ENCODE measurements at regions not wholly inside any gene's neighbourhood (a gene's known extent, or its start where the extent isn't known, plus 50 kb on each side); places are given as distances from the start of the nearest gene placed in this dataset.
"Not testable (repeated sequence)": the region's sequence is repeated elsewhere in the genome, so short reads cannot be mapped to it uniquely, and the experiment has no call there.

DNA sequence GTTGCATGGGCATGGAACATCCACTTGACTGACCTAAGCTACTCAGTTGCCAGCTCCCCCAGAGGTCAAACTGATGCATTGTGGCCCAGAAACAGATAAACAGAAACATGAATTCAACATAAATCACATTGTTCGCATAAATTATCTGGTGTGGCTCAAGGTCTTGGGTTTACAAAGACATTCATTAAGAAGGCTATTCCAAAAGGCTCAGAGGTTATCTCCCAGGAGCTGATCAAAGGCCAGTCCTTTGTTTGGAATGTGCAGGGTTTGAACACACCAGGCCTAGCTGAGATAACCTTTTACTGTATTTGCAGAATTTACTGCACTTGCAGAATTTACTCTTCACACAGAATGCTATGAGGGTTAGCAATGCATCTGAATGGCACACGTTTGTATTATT is 96.4 kb upstream of the DCD start:
- Mint-ChIP-seq H3K27me3 (no peaks in the 10 kb centered on the region), H3K4me1 (ENCODE audit: low read depth) (peaks cover 52% of the 10 kb centered on the region), H3K4me3 (no peak overlapping the region), H3K27ac (no peak overlapping the region), H3K9me3 (no peaks in the 10 kb centered on the region), H3K36me3 (no peaks in the 10 kb centered on the region)
- intact Hi-C loops (cut with micrococcal nuclease): no loop called here
- POLR2A ChIA-PET: no interaction called here
- CTCF ChIA-PET: interaction anchor here (1.1 to 2.6 kb wide), 6 partner anchors 20 to 328 kb away, joined by 4 to 9 read pairs (median 6); no protein-coding TSS in a partner anchor
- no peak for DNase-seq

DNA sequence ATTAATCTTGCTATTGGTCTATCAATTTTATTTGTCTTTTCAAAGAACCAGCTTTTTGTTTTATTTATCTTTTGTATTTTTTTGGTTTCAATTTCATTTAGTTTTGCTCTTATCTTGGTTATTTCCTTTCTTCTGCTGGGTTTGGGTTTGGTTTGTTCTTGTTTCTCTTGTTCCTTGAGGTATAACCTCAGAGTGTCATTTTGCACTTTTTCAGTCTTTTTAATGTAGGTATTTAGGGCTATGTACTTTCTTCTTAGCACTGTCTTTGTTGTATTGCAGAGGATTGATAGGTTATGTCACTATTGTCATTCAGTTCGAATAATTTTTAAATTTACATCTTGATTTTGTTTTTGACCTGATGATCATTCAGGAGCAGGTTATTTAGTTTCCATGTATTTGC is 92.7 kb upstream of the DCD start:
- H3K4me1 Mint-ChIP-seq (ENCODE audit: low read depth): peaks cover 67% of the 10 kb centered on the region
- intact Hi-C loops (cut with micrococcal nuclease): no loop called here
- no peak for DNase-seq
- peaks cover 11% of the 10 kb centered on the region for H3K9me3 Mint-ChIP-seq
- H3K27ac Mint-ChIP-seq: peak overlapping the region; percentile 16
- POLR2A ChIA-PET: no interaction called here
- no peaks in the 10 kb centered on the region for H3K27me3 Mint-ChIP-seq
- no peak overlapping the region for H3K4me3 Mint-ChIP-seq
- peaks cover 4% of the 10 kb centered on the region for H3K36me3 Mint-ChIP-seq
- CTCF ChIA-PET: interaction anchor here (1.5 to 2.8 kb wide), 2 partner anchors 9 to 40 kb away, joined by 5 to 18 read pairs; no protein-coding TSS in a partner anchor

DNA sequence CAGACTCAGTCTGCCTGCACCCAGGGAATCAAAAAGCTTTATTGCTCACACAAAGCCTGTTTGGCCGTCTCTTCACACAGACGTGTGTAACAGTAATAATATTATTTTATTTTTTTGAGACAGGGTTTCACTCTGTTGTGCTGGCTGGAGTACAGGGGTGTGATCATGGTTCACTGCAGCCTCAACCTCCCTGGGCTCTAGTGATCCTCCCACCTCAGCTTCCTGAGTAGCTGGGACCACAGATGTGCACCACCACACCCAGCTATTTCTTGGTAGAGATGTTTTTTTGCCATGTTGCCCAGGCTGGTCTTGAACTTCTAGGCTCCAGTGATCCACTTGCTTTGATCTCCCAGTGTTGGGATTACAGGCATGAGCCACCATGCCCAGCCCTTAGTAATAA is 88.4 kb upstream of the DCD start:
- POLR2A ChIA-PET: no interaction called here
- peaks cover 4% of the 10 kb centered on the region for H3K36me3 Mint-ChIP-seq
- CTCF ChIA-PET: interaction anchor here (3.4 to 3.8 kb wide), 2 partner anchors 12 to 13 kb away, joined by 18 read pairs; no protein-coding TSS in a partner anchor
- H3K27ac Mint-ChIP-seq: no peak overlapping the region
- intact Hi-C loops (cut with micrococcal nuclease): no loop called here
- no peak overlapping the region for H3K4me3 Mint-ChIP-seq
- DNase-seq: no peak
- peaks cover 45% of the 10 kb centered on the region for H3K4me1 Mint-ChIP-seq (ENCODE audit: low read depth)
- no peaks in the 10 kb centered on the region for H3K27me3 Mint-ChIP-seq
- H3K9me3 Mint-ChIP-seq: peaks cover 11% of the 10 kb centered on the region

DNA sequence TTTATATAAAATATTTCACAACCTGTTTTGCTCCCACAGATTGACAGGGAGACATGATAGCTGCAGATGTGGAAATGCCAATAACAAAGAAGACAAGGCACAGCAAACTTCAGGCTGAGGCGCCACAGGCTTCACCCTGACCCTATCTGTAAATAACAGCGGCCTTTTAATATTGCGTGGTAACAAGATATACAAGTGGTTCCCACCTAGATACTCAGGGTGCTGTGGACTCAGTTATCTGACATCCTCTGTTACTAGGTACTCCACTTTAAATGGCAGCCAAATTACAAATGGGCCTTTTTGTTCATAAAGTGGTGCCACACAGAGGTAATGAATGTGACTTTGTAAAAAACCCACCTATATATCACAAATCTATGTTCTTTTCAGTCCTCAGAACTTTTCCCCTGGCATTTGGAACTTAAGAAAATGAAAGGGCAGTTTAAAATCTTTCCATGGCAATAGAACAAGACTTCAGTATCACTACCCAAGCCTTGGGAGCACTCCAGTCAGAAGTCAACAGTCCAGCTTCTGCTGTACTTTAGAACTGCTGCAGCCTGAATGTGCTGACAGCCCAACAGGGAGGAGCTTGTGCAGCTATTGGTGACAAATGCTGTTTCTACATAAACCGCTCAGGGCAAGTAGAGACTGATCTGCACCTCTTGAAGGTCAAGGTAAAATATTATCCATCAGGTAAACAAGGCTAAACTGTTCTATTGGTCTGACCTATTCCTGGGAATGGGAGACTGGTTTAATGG is 86.2 kb upstream of the DCD start:
- Mint-ChIP-seq H3K36me3 (peaks cover 4% of the 10 kb centered on the region), H3K27ac (no peak overlapping the region), H3K4me1 (ENCODE audit: low read depth) (peaks cover 25% of the 10 kb centered on the region), H3K27me3 (no peaks in the 10 kb centered on the region), H3K9me3 (peaks cover 11% of the 10 kb centered on the region), H3K4me3 (no peak overlapping the region)
- intact Hi-C loops (cut with micrococcal nuclease): no loop called here
- no peak for DNase-seq
- POLR2A ChIA-PET: no interaction called here
- CTCF ChIA-PET: interaction anchor here (0.7 to 3.8 kb wide), 5 partner anchors 9 to 259 kb away, joined by 4 to 18 read pairs (median 9); no protein-coding TSS in a partner anchor

GRCh38 chr12:54725233-54725843 is 77.2 kb upstream of the DCD start:
- peaks cover 2% of the 10 kb centered on the region for H3K27me3 Mint-ChIP-seq
- ChIA-PET POLR2A (no interaction called here), CTCF (interaction anchor here (0.6 to 2.0 kb wide), 20 partner anchors 10 to 354 kb away, joined by 3 to 23 read pairs (median 6); no protein-coding TSS in a partner anchor)
- DNase-seq: no peak
- peaks cover 17% of the 10 kb centered on the region for H3K4me1 Mint-ChIP-seq (ENCODE audit: low read depth)
- H3K9me3 Mint-ChIP-seq: no peaks in the 10 kb centered on the region
- no peak overlapping the region for H3K27ac Mint-ChIP-seq
- intact Hi-C loops (cut with micrococcal nuclease): no loop called here
- H3K4me3 Mint-ChIP-seq: no peak overlapping the region
- no peaks in the 10 kb centered on the region for H3K36me3 Mint-ChIP-seq

GRCh38 chr12:54723379-54724256 is 75.5 kb upstream of the DCD start:
- POLR2A ChIA-PET: interaction anchor here (0.6 kb wide), 1 partner anchor 350 kb away, joined by 3 read pairs; no protein-coding TSS in a partner anchor
- intact Hi-C loops (cut with micrococcal nuclease): loop anchor here (1.0 kb wide), 1 partner anchor 350 kb away; no protein-coding TSS in a partner anchor
- no peaks in the 10 kb centered on the region for H3K36me3 Mint-ChIP-seq

GRCh38 chr12:54721312-54721711 is 73.1 kb upstream of the DCD start:
- Mint-ChIP-seq H3K9me3 (no peaks in the 10 kb centered on the region), H3K4me3 (no peak overlapping the region), H3K27me3 (peaks cover 8% of the 10 kb centered on the region), H3K36me3 (no peaks in the 10 kb centered on the region), H3K27ac (no peak overlapping the region), H3K4me1 (ENCODE audit: low read depth) (peaks cover 9% of the 10 kb centered on the region)
- CTCF ChIA-PET: interaction anchor here (0.9 to 1.4 kb wide), 5 partner anchors 29 to 351 kb away, joined by 3 to 5 read pairs (median 3); no protein-coding TSS in a partner anchor
- POLR2A ChIA-PET: no interaction called here
- intact Hi-C loops (cut with micrococcal nuclease): no loop called here
- DNase-seq: no peak

More at GRCh38 chr12:54723379-54724256, 75.5 kb upstream of the DCD start:
- CTCF ChIA-PET: interaction anchor here (0.6 to 2.0 kb wide), 23 partner anchors 8 to 640 kb away, joined by 3 to 23 read pairs (median 5); partner anchors contain the start of gene MUCL1
- Mint-ChIP-seq H3K9me3 (no peaks in the 10 kb centered on the region), H3K4me1 (ENCODE audit: low read depth) (peaks cover 13% of the 10 kb centered on the region), H3K4me3 (no peak overlapping the region), H3K27ac (no peak overlapping the region), H3K27me3 (peaks cover 2% of the 10 kb centered on the region)
- peak; percentile 32 for DNase-seq

GRCh38 chr12:54719691-54720090 is 71.5 kb upstream of the DCD start:
- POLR2A ChIA-PET: no interaction called here
- Mint-ChIP-seq H3K4me3 (no peak overlapping the region), H3K9me3 (no peaks in the 10 kb centered on the region), H3K27ac (no peak overlapping the region), H3K27me3 (peaks cover 8% of the 10 kb centered on the region), H3K4me1 (ENCODE audit: low read depth) (peaks cover 4% of the 10 kb centered on the region), H3K36me3 (no peaks in the 10 kb centered on the region)
- CTCF ChIA-PET: interaction anchor here (1.0 to 1.2 kb wide), 2 partner anchors 30 to 121 kb away, joined by 3 read pairs; no protein-coding TSS in a partner anchor
- intact Hi-C loops (cut with micrococcal nuclease): no loop called here
- no peak for DNase-seq

- intact Hi-C loops (cut with micrococcal nuclease): no loop called here
- peaks cover 10% of the 10 kb centered on the region for H3K27me3 Mint-ChIP-seq
- H3K9me3 Mint-ChIP-seq: no peaks in the 10 kb centered on the region
- no peak for DNase-seq
- ChIA-PET POLR2A (no interaction called here), CTCF (interaction anchor here (1.6 kb wide), 1 partner anchor 33 kb away, joined by 5 read pairs; no protein-coding TSS in a partner anchor)
- H3K27ac Mint-ChIP-seq: no peak overlapping the region
- H3K4me3 Mint-ChIP-seq: no peak overlapping the region
- no peaks in the 10 kb centered on the region for H3K4me1 Mint-ChIP-seq (ENCODE audit: low read depth)
- no peaks in the 10 kb centered on the region for H3K36me3 Mint-ChIP-seq
Observed at GRCh38 chr12:54716261-54716660, 68.1 kb upstream of the DCD start.

DNA sequence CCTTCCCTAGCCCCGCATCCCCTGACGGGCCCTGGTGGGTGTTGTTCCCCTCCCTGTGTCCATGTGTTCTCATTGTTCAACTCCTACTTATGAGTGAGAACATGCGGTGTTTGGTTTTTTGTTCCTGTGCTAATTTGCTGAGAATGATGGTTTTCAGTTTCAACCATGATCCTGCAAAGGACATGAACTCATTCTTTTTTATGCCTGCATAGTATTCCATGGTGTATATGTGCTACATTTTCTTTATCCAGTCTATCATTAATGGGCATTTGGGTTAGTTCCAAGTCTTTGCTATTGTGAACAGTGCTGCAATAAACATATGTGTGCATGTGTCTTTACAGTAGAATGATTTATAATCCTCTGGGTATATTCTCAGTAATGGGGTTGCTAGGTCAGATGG is 65.7 kb upstream of the DCD start:
- H3K4me1 Mint-ChIP-seq (ENCODE audit: low read depth); H3K27me3 Mint-ChIP-seq; H3K27ac Mint-ChIP-seq; DNase-seq; H3K36me3 Mint-ChIP-seq; intact Hi-C loops (cut with micrococcal nuclease); POLR2A ChIA-PET; H3K9me3 Mint-ChIP-seq; H3K4me3 Mint-ChIP-seq: not testable (repeated sequence)
- CTCF ChIA-PET: interaction anchor here (1.2 to 2.5 kb wide), 4 partner anchors 11 to 134 kb away, joined by 3 to 12 read pairs (median 4); no protein-coding TSS in a partner anchor

DNA sequence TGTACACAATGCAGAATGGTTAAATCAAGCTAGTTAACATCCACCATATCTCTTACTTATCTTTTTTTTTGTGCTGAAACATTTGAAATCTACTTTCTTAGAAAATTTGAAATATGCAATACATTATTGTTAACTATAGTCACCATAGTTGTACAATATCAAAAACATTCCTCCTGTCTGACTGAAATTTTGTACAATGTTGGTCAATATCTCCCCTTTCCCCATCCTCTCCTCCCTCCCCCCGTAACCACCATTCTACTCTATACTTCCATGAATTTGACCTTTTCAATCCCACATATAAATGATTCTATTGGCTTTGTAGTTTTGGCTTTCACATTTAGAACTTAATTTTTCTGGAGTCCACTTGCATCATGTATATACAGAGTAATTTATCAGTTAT is 63.5 kb upstream of the DCD start:
- H3K27me3 Mint-ChIP-seq: peaks cover 3% of the 10 kb centered on the region
- no peaks in the 10 kb centered on the region for H3K36me3 Mint-ChIP-seq
- H3K27ac Mint-ChIP-seq: no peak overlapping the region
- H3K9me3 Mint-ChIP-seq: no peaks in the 10 kb centered on the region
- DNase-seq: no peak
- CTCF ChIA-PET: interaction anchor here (0.6 to 2.0 kb wide), 3 partner anchors 9 to 19 kb away, joined by 3 to 14 read pairs (median 7); no protein-coding TSS in a partner anchor
- intact Hi-C loops (cut with micrococcal nuclease): no loop called here
- POLR2A ChIA-PET: no interaction called here
- no peaks in the 10 kb centered on the region for H3K4me1 Mint-ChIP-seq (ENCODE audit: low read depth)
- H3K4me3 Mint-ChIP-seq: no peak overlapping the region
